HG03457 (cell line): ENCODE measurements at regions not wholly inside any gene's neighbourhood (a gene's known extent, or its start where the extent isn't known, plus 50 kb on each side); places are given as distances from the start of the nearest gene placed in this dataset.
"Not testable (repeated sequence)": the region's sequence is repeated elsewhere in the genome, so short reads cannot be mapped to it uniquely, and the experiment has no call there.

Experiments
- ATAC-seq: cut with Tn5 transposase; IDR thresholded peaks from one replicate; pipeline ENCODE4 v1.9.1; 2021; ENCODE audit warnings: moderate number of reproducible peaks; ENCODE audit not compliant: unreplicated experiment

- no peak for ATAC-seq
These were observed 173.6 kb downstream of the RPS24 start for GRCh38 chr10:78207216-78207615.

- no peak for ATAC-seq
These were observed 174.1 kb downstream of the RPS24 start for GRCh38 chr10:78207776-78208175.

- no peak for ATAC-seq
These were observed 176.3 kb downstream of the RPS24 start for GRCh38 chr10:78209970-78210369.

GRCh38 chr10:78210548-78210947 is 176.9 kb downstream of the RPS24 start:
- ATAC-seq, result no peak

GRCh38 chr10:78210976-78211375 is 177.3 kb downstream of the RPS24 start:
- no peak for ATAC-seq

GRCh38 chr10:78211561-78212051 is 177.9 kb downstream of the RPS24 start:
- ATAC-seq, result no peak

GRCh38 chr10:78212060-78212785 is 178.6 kb downstream of the RPS24 start:
- ATAC-seq, result no peak

- ATAC-seq, result no peak
These were observed 179.1 kb downstream of the RPS24 start for GRCh38 chr10:78212786-78213175.

GRCh38 chr10:78214955-78215354 is 181.3 kb downstream of the RPS24 start:
- no peak for ATAC-seq

- no peak for ATAC-seq
These were observed 182.0 kb downstream of the RPS24 start for GRCh38 chr10:78215645-78216044.

- no peak for ATAC-seq
These were observed 183.7 kb downstream of the RPS24 start for GRCh38 chr10:78217336-78217735.

GRCh38 chr10:78218798-78219490 is 185.3 kb downstream of the RPS24 start:
- no peak for ATAC-seq

GRCh38 chr10:78219568-78219967 is 185.9 kb downstream of the RPS24 start:
- not testable (repeated sequence) for ATAC-seq

GRCh38 chr10:78220781-78221180 is 187.1 kb downstream of the RPS24 start:
- no peak for ATAC-seq

GRCh38 chr10:78222096-78222790 is 188.6 kb downstream of the RPS24 start:
- no peak for ATAC-seq

GRCh38 chr10:78223088-78223487 is 189.4 kb downstream of the RPS24 start:
- ATAC-seq, result no peak

GRCh38 chr10:78224602-78225001 is 190.9 kb downstream of the RPS24 start:
- ATAC-seq, result no peak

- ATAC-seq, result no peak
These were observed 191.9 kb downstream of the RPS24 start for GRCh38 chr10:78225594-78225993.

GRCh38 chr10:78229489-78229888 is 195.8 kb downstream of the RPS24 start:
- ATAC-seq, result no peak

GRCh38 chr10:78229950-78230675 is 196.4 kb downstream of the RPS24 start:
- ATAC-seq, result no peak

- no peak for ATAC-seq
These were observed 197.7 kb downstream of the RPS24 start for GRCh38 chr10:78231327-78231726.
